LNCAP (cell line): ENCODE measurements at regions not wholly inside any gene's neighbourhood (a gene's known extent, or its start where the extent isn't known, plus 50 kb on each side); places are given as distances from the start of the nearest gene placed in this dataset.

Source experiments
- TF ChIP-seq, protein P1 (sequence below): fragments of 450-650 bp; IDR thresholded peaks from 2 replicates; pipeline ENCODE4 v1.5.1; 2017; ENCODE audit warnings: mild to moderate bottlenecking

DNA sequence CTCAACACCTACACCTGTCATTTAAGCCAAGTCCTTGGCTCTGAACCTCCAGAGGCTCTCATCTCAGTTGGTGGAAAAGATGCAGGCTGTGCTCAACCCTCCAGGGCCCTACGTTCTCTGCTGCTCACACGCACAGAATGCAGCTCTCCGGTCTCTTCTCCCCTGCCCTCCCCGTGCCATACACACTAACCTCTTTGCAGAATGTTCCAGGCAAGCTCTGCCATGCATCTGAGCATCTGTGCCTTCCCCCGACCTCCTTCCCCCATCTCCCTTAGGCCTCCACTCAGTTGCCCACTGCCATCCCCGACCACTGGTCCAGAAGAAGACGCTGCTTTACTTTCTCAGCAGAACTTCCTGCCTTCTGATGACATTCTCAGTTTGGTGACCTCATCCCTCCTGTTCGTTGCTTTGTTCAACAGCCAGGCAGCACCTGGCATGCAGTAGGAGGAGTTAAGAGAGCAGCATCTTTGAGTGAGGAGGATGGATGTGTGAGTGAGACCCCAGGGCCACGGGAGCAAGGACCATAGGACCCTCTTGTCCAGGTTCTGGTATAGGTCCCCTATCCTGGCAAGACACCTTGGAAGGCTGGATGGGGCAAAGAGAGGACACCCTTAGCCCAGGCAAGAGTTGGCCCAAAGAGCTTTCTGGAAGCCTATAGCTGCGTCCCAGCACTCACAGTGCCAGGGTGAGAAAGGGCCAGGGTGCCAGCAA lies 598.0 kb downstream of the BRD1 start:
- TF ChIP-seq, protein P1, sequence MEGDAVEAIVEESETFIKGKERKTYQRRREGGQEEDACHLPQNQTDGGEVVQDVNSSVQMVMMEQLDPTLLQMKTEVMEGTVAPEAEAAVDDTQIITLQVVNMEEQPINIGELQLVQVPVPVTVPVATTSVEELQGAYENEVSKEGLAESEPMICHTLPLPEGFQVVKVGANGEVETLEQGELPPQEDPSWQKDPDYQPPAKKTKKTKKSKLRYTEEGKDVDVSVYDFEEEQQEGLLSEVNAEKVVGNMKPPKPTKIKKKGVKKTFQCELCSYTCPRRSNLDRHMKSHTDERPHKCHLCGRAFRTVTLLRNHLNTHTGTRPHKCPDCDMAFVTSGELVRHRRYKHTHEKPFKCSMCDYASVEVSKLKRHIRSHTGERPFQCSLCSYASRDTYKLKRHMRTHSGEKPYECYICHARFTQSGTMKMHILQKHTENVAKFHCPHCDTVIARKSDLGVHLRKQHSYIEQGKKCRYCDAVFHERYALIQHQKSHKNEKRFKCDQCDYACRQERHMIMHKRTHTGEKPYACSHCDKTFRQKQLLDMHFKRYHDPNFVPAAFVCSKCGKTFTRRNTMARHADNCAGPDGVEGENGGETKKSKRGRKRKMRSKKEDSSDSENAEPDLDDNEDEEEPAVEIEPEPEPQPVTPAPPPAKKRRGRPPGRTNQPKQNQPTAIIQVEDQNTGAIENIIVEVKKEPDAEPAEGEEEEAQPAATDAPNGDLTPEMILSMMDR: no peak

DNA sequence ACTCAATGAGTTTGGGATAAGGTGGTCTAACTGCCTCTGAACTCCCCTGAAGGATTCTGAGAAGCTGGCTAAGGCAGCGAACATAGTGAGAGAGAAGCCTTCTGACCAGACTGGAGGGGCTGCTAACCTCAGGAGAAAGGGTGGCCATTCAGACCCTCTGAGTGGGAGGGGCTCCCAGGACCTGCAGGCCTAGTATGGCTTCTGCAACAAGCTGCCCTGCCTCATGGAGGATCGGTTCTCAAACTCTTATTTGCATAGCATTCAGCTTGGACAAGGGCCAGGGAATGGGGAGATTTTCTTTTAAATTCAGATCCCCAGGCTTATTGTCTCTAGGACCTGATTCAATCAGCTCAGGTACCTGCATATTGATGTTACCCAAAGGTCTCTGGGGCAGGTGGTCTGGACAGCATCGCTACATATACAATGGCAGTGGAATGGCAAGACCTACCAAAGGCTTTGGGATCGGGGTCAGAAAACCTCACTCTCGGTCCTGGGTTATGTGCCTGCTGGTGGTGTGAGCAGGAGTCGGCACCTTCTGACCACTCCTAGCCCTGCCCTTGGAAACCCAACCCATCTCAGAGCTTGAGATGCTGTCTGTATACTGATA lies 599.1 kb downstream of the BRD1 start:
- TF ChIP-seq, protein P1: no peak

DNA sequence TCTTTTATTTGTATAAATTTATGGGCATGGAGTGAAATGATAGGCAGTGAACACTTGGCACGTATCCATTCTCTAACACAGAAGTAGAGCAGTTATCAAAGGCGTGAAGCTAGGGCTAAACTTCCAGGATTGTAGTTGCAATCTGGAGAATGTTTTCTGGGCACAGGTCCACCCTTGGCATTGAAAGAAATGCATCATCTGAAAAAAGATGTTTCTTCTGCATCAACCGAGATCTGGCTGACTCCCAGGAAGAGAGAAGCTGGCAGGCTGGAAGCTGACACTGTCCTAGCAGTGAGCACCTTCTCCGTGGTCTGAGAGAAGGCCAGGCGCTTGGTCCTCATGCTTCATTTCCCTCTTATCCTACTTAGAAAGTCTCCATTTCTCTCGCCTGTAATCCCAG lies 600.0 kb downstream of the BRD1 start:
- TF ChIP-seq, protein P1: no peak

GRCh38 chr22:49226096-49226495 lies 601.6 kb downstream of the BRD1 start:
- TF ChIP-seq, protein P1: no peak

- TF ChIP-seq, protein P1: no peak
Measured at GRCh38 chr22:49224243-49224642, 603.4 kb downstream of the BRD1 start.

- TF ChIP-seq, protein P1: no peak
Measured at GRCh38 chr22:49218142-49218541, 609.5 kb downstream of the BRD1 start.

DNA sequence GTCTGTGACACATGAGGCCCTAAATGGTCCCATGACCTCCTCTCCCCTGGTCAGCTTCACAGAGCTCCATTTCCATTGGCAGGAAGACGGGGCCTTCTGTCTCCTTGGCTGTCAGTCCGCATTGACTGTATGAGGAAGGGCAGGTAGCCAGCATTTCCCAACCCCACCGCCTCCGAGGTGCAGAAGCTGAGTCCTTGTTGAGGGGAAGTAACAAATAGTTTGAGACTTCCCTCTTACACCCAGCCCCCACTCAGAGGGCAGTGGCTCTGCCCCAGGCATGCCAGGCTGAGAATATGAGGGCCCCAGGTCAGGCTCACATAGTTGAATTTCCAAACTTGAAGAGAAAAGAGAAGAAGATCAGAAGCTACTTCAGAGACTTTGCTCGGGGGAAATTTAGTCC lies 611.1 kb downstream of the BRD1 start:
- TF ChIP-seq, protein P1: no peak
